Gastroesophageal sphincter (tissue), 3 donors: ENCODE measurements at regions not wholly inside any gene's neighbourhood (a gene's known extent, or its start where the extent isn't known, plus 50 kb on each side); places are given as distances from the start of the nearest gene placed in this dataset.
"Not testable (repeated sequence)": the region's sequence is repeated elsewhere in the genome, so short reads cannot be mapped to it uniquely, and the experiment has no call there.

Experiments used
- CTCF ChIP-seq, 4 experiments: fragments of 200-600 bp in 2 of 4; fragments of 450-650 bp in 2 of 4; sonication (generic) in 1 of 4; IDR thresholded peaks; one replicate each; pipeline ENCODE4 v1.5.1; 2017 to 2019; ENCODE audit warnings: antibody characterized with exemption in 4 of 4, mild to moderate bottlenecking in 2 of 4, moderate library complexity in 2 of 4
- EP300 ChIP-seq: sonication (generic); formaldehyde crosslinking; IDR thresholded peaks from one replicate; pipeline ENCODE4 v1.6.1; 2017; ENCODE audit warnings: antibody characterized with exemption, mild to moderate bottlenecking
- POLR2A ChIP-seq, 2 donors: fragments of 450-650 bp; IDR thresholded peaks; one replicate each; pipeline ENCODE4 v1.6.1; 2017; ENCODE audit warnings: antibody characterized with exemption in 2 of 2, mild to moderate bottlenecking in 2 of 2, moderate library complexity in 1 of 2
- POLR2AphosphoS5 ChIP-seq: sonication (generic); formaldehyde crosslinking; IDR thresholded peaks from one replicate; pipeline ENCODE4 v1.6.1; 2017; ENCODE audit warnings: antibody characterized with exemption

- not testable (repeated sequence) for TF ChIP-seq CTCF (IDR thresholded peaks at IDR 0.05); POLR2AphosphoS5; POLR2A (IDR thresholded peaks at IDR 0.05); EP300
Measured at GRCh38 chr1:865633-866032, 58.1 kb upstream of the SAMD11 start.
